ENCODE measurements at regions not wholly inside any gene's neighbourhood (a gene's known extent, or its start where the extent isn't known, plus 50 kb on each side); places are given as distances from the start of the nearest gene placed in this dataset.

- TF ChIP-seq POLR2A (IDR thresholded peaks at IDR 0.05): peak in 1 of 2 donors; percentile 25
- TF ChIP-seq CTCF (IDR thresholded peaks at IDR 0.05): no peak
These were observed 222.4 kb downstream of the RPS24 start for GRCh38 chr10:78255796-78256638.

All from thyroid gland (tissue), 4 donors.